T-helper 17 cell (primary cell): ENCODE measurements at regions not wholly inside any gene's neighbourhood (a gene's known extent, or its start where the extent isn't known, plus 50 kb on each side); places are given as distances from the start of the nearest gene placed in this dataset.
"Not testable (repeated sequence)": the region's sequence is repeated elsewhere in the genome, so short reads cannot be mapped to it uniquely, and the experiment has no call there.

ENCODE experiments used
- ATAC-seq: fragments of 150-1000 bp; cut with Tn5 transposase; 2 replicates; pipeline ENCODE4 v1.10.0; 2021; ENCODE audit warnings: mild to moderate bottlenecking, moderate library complexity
- DNase-seq, 3 donors: peaks; one replicate each; pipeline versions ENCODE4 v3.0.0 to v3.0.0-alpha.2; 2020 to 2021
- H3K9me3 ChIP-seq: one replicate; pipeline ENCODE4 v1.7.0; 2013; ENCODE audit warnings: low read length, mild to moderate bottlenecking; ENCODE audit not compliant: control insufficient read depth, poor library complexity, severe bottlenecking
- H3K27ac Mint-ChIP-seq: one replicate; pipeline ENCODE4 v1.8.0; 2022; ENCODE audit warnings: mild to moderate bottlenecking, moderate library complexity, mixed read lengths
- H3K27me3 Mint-ChIP-seq: one replicate; pipeline ENCODE4 v1.8.0; 2022; ENCODE audit warnings: mixed read lengths
- H3K36me3 Mint-ChIP-seq: one replicate; pipeline ENCODE4 v1.8.0; 2022; ENCODE audit warnings: low read depth, mixed read lengths
- H3K4me1 Mint-ChIP-seq: one replicate; pipeline ENCODE4 v1.8.0; 2022; ENCODE audit warnings: mild to moderate bottlenecking, mixed read lengths
- H3K4me3 Mint-ChIP-seq: one replicate; pipeline ENCODE4 v1.8.0; 2022; ENCODE audit warnings: mild to moderate bottlenecking, moderate library complexity, mixed read lengths

GRCh38 chr7:63572196-63572595, 426.5 kb upstream of the ZNF722 start:
- H3K27ac Mint-ChIP-seq, H3K9me3 ChIP-seq, H3K27me3 Mint-ChIP-seq, ATAC-seq, H3K4me3 Mint-ChIP-seq, H3K36me3 Mint-ChIP-seq, DNase-seq, H3K4me1 Mint-ChIP-seq: not testable (repeated sequence)

- H3K4me1 Mint-ChIP-seq, H3K27ac Mint-ChIP-seq, H3K27me3 Mint-ChIP-seq, ATAC-seq, H3K4me3 Mint-ChIP-seq, H3K36me3 Mint-ChIP-seq, DNase-seq, H3K9me3 ChIP-seq: not testable (repeated sequence)
Observed at GRCh38 chr7:63572956-63573355, 425.7 kb upstream of the ZNF722 start.

- not testable (repeated sequence) for ATAC-seq, H3K36me3 Mint-ChIP-seq, H3K9me3 ChIP-seq, H3K27ac Mint-ChIP-seq, H3K27me3 Mint-ChIP-seq, H3K4me1 Mint-ChIP-seq, H3K4me3 Mint-ChIP-seq, DNase-seq
Observed at GRCh38 chr7:63573412-63573811, 425.2 kb upstream of the ZNF722 start.

- not testable (repeated sequence) for H3K4me1 Mint-ChIP-seq, H3K4me3 Mint-ChIP-seq, DNase-seq, H3K36me3 Mint-ChIP-seq, H3K9me3 ChIP-seq, H3K27me3 Mint-ChIP-seq, H3K27ac Mint-ChIP-seq, ATAC-seq
Observed at GRCh38 chr7:63576421-63576820, 422.2 kb upstream of the ZNF722 start.

GRCh38 chr7:63577066-63577465, 421.6 kb upstream of the ZNF722 start:
- H3K27ac Mint-ChIP-seq, H3K9me3 ChIP-seq, DNase-seq, H3K27me3 Mint-ChIP-seq, ATAC-seq, H3K4me3 Mint-ChIP-seq, H3K36me3 Mint-ChIP-seq, H3K4me1 Mint-ChIP-seq: not testable (repeated sequence)

GRCh38 chr7:63580045-63580444, 418.6 kb upstream of the ZNF722 start:
- not testable (repeated sequence) for H3K27ac Mint-ChIP-seq, H3K4me3 Mint-ChIP-seq, DNase-seq, H3K9me3 ChIP-seq, H3K4me1 Mint-ChIP-seq, H3K36me3 Mint-ChIP-seq, ATAC-seq, H3K27me3 Mint-ChIP-seq

- not testable (repeated sequence) for H3K4me1 Mint-ChIP-seq, DNase-seq, H3K27me3 Mint-ChIP-seq, H3K36me3 Mint-ChIP-seq, H3K9me3 ChIP-seq, ATAC-seq, H3K27ac Mint-ChIP-seq, H3K4me3 Mint-ChIP-seq
Observed at GRCh38 chr7:63580536-63581300, 417.9 kb upstream of the ZNF722 start.

- not testable (repeated sequence) for H3K27ac Mint-ChIP-seq, ATAC-seq, H3K36me3 Mint-ChIP-seq, H3K4me3 Mint-ChIP-seq, H3K9me3 ChIP-seq, H3K4me1 Mint-ChIP-seq, H3K27me3 Mint-ChIP-seq, DNase-seq
Observed at GRCh38 chr7:63582771-63583170, 415.9 kb upstream of the ZNF722 start.

- not testable (repeated sequence) for H3K9me3 ChIP-seq, H3K4me1 Mint-ChIP-seq, H3K27ac Mint-ChIP-seq, ATAC-seq, H3K36me3 Mint-ChIP-seq, DNase-seq, H3K27me3 Mint-ChIP-seq, H3K4me3 Mint-ChIP-seq
Observed at GRCh38 chr7:63587151-63587853, 411.3 kb upstream of the ZNF722 start.

- not testable (repeated sequence) for ATAC-seq, H3K4me1 Mint-ChIP-seq, H3K4me3 Mint-ChIP-seq, H3K9me3 ChIP-seq, H3K27me3 Mint-ChIP-seq, H3K36me3 Mint-ChIP-seq, DNase-seq, H3K27ac Mint-ChIP-seq
Observed at GRCh38 chr7:63591249-63591648, 407.4 kb upstream of the ZNF722 start.

- not testable (repeated sequence) for H3K27ac Mint-ChIP-seq, ATAC-seq, DNase-seq, H3K4me3 Mint-ChIP-seq, H3K4me1 Mint-ChIP-seq, H3K36me3 Mint-ChIP-seq, H3K27me3 Mint-ChIP-seq, H3K9me3 ChIP-seq
Observed at GRCh38 chr7:63603812-63604211, 394.8 kb upstream of the ZNF722 start.

GRCh38 chr7:63604853-63605252, 393.8 kb upstream of the ZNF722 start:
- not testable (repeated sequence) for H3K9me3 ChIP-seq, H3K27ac Mint-ChIP-seq, H3K4me3 Mint-ChIP-seq, H3K27me3 Mint-ChIP-seq, H3K4me1 Mint-ChIP-seq, H3K36me3 Mint-ChIP-seq, DNase-seq, ATAC-seq

- ATAC-seq, H3K27ac Mint-ChIP-seq, H3K9me3 ChIP-seq, H3K4me1 Mint-ChIP-seq, H3K27me3 Mint-ChIP-seq, DNase-seq, H3K4me3 Mint-ChIP-seq, H3K36me3 Mint-ChIP-seq: not testable (repeated sequence)
Observed at GRCh38 chr7:63617595-63617994, 381.1 kb upstream of the ZNF722 start.
